HUES48 (cell line): ENCODE measurements at regions not wholly inside any gene's neighbourhood (a gene's known extent, or its start where the extent isn't known, plus 50 kb on each side); places are given as distances from the start of the nearest gene placed in this dataset.

ENCODE experiments used
- H3K27ac ChIP-seq: one replicate; pipeline ENCODE4 v1.7.0; 2013; ENCODE audit warnings: low read depth, low read length, inconsistent platforms
- H3K27me3 ChIP-seq: 2 replicates; pipeline ENCODE4 v1.6.1; 2013; ENCODE audit warnings: mild to moderate bottlenecking, low read length; ENCODE audit not compliant: control insufficient read depth, insufficient read depth
- H3K36me3 ChIP-seq: 2 replicates; pipeline ENCODE4 v1.6.1; 2013; ENCODE audit warnings: low read length; ENCODE audit not compliant: control insufficient read depth, insufficient read depth
- H3K4me1 ChIP-seq: 2 replicates; pipeline ENCODE4 v1.6.1; 2013; ENCODE audit warnings: mild to moderate bottlenecking, low read length; ENCODE audit not compliant: control insufficient read depth, insufficient read depth
- H3K4me3 ChIP-seq: 2 replicates; pipeline ENCODE4 v1.5.1; 2013; ENCODE audit warnings: mild to moderate bottlenecking, low read depth, low read length
- H3K9ac ChIP-seq: 2 replicates; pipeline ENCODE4 v1.6.1; 2013; ENCODE audit warnings: mild to moderate bottlenecking, low read depth, low read length, moderate library complexity
- H3K9me3 ChIP-seq: 2 replicates; pipeline ENCODE4 v1.6.1; 2013; ENCODE audit warnings: low read length; ENCODE audit not compliant: control insufficient read depth, insufficient read depth

DNA sequence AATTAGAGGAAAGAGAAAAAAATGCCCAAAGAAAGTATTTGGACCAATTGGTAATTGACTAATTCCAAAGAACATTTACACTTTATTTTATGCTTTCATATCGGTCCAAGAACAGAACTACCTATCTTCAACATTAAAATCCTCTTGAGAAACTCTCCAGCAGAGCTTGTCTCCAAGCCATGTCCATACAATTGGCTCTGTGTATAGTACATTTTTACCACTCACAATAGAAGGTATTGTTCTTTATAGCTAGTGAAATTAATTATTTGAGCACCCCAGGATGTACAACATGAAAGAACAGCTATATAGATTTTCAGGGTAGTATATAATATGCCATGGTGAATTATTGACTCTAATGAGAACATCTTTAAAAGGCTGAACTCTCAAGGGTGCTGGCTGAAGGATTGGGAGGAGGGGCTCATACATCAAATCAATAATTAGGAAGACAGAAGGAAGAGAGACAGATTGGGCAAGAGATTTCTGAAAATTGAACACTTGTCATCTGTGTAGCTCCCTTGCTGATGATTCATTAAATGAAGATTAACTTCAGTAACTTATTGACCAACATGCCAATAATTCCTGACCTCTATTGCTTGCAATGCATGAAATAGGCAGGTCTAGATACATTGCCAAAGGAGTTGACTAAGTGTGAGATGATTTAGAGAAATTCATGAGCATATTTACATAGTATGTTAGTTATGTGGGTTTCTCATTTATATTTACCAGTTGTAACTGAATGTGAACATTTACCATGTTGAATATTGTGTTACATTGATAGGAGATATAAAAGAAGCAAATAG is 249.7 kb downstream of the MTERF1 start:
- H3K9ac ChIP-seq, result no peak overlapping the region
- H3K4me1 ChIP-seq, result no peaks in the 10 kb centered on the region
- no peaks in the 10 kb centered on the region for H3K9me3 ChIP-seq
- no peak overlapping the region for H3K4me3 ChIP-seq
- no peaks in the 10 kb centered on the region for H3K27me3 ChIP-seq
- no peaks in the 10 kb centered on the region for H3K36me3 ChIP-seq
- no peak overlapping the region for H3K27ac ChIP-seq

DNA sequence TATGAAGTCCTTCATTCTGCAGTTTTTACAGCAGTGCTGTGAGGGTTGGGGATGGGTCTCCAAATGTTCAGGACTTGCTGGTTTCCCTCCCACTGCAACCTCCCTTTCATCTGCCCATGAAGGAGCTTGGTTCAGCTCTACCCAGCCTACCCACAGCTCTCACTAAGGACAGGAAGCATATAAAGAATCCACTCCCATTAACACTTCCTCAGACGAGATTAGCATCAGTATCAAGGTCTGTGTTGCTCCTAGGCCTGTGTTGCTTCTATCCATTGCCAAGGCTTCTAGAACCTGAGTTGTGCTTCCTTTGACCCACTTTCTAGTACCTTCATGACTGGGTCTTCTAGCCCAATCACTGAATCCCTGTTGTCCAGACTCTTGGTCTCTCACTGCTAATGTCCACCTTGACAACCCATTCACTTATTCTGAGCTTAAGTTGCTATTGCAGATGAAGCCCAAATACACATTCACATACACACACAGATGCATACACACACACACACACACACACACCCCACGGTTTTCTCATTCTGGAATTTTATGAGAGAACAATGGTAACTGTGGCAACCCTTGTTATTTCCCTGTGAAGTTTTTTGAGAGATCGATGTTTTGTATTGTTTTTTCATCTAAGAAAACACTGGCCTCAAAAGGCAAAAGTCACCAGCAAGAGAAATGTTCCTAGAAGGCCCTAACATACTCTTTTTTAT is 248.1 kb downstream of the MTERF1 start:
- Histone ChIP-seq H3K4me1 (no peaks in the 10 kb centered on the region), H3K36me3 (no peaks in the 10 kb centered on the region), H3K27me3 (no peaks in the 10 kb centered on the region), H3K9ac (no peak overlapping the region), H3K4me3 (no peak overlapping the region), H3K27ac (no peak overlapping the region), H3K9me3 (no peaks in the 10 kb centered on the region)

DNA sequence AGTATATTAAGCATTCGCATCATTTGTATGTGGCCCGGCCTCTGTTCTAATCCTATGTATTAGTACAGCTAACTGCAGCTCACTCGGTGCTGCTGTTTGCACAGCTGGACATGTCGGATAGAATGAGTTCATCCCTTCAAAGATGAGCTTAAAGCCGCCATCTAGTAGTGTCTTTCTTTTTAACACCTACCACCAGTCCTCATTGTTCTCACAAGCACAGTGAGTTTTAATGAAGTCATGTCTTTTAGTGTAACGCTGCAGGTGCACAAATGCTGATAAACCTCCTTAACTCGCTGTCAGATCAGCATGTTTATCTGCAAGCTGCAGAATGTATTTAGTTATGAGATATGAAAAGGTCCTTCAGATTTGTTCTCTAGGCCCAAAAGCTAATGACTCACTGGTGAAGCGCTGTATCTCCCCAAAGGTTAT is 247.5 kb downstream of the MTERF1 start:
- no peaks in the 10 kb centered on the region for H3K27me3 ChIP-seq

DNA sequence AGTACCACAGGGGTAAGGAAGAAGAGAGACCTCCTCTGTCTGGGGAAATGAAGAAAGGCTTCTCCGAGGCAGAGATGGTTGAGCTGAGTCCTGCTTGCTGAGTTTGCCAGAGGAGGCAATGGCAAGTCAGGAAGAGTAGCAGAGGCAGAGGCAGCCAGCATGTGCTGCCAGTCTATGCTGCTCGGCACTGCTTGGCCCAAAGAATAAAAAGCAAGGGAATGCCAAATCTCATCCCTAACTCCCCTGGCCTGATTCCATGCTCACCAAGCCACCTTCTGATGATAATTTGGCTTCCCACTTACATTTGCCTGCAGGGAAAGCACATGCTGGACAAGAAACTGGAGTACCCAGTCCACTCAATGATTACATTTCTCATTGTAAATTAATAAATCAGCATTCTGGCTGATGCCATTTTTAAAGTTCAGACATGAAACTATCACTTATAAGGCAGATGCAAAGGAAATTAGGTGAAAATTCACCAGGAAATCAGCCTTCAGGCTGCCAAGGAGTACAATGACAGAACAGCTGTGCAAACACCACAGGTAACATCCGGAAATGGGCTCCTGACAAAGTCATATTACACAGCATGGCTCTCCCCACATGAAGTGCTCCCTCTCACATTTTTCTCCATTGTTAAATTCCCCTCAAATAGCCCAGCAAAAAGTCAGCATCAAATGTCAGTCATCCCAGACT is 245.9 kb downstream of the MTERF1 start:
- no peaks in the 10 kb centered on the region for H3K36me3 ChIP-seq
- no peaks in the 10 kb centered on the region for H3K27me3 ChIP-seq
- H3K27ac ChIP-seq, result no peak overlapping the region
- no peak overlapping the region for H3K9ac ChIP-seq
- H3K4me1 ChIP-seq, result no peaks in the 10 kb centered on the region
- no peak overlapping the region for H3K4me3 ChIP-seq
- H3K9me3 ChIP-seq, result no peaks in the 10 kb centered on the region

More for the DNA sequence above, 247.5 kb downstream of the MTERF1 start:
- H3K4me1 ChIP-seq, result no peaks in the 10 kb centered on the region
- H3K9me3 ChIP-seq, result no peaks in the 10 kb centered on the region
- no peaks in the 10 kb centered on the region for H3K36me3 ChIP-seq
- no peak overlapping the region for H3K4me3 ChIP-seq
- H3K9ac ChIP-seq, result no peak overlapping the region
- H3K27ac ChIP-seq, result no peak overlapping the region

DNA sequence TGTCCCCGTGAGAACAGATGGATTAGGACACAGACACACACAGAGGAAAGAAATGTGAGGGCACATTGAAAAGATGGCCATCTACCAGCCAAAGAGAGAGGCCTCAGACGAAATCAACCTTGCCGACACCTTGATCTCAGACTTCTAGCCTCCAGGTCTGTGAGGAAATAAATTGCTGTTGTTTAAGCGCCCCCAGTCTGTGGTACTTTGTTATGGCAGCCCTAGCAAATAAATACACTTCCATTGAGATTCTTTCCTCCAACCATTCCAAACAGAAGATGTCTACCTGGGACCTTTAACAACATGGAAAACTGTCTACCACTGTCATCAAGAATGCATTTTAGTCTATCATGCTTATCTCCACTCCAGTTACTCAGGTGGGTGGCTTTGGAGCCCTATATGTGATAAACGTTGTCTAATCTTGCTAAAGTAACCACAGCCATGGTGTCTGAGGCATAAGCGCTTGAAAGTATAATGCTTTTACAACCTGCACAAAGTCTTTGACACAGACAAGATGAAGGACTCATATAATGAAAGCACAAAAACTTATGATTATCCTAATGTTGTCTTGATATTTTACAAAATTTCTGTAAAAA is 244.3 kb downstream of the MTERF1 start:
- H3K4me3 ChIP-seq, result no peak overlapping the region
- H3K36me3 ChIP-seq, result no peaks in the 10 kb centered on the region
- H3K27ac ChIP-seq, result no peak overlapping the region
- no peak overlapping the region for H3K9ac ChIP-seq
- no peaks in the 10 kb centered on the region for H3K27me3 ChIP-seq
- no peaks in the 10 kb centered on the region for H3K4me1 ChIP-seq
- H3K9me3 ChIP-seq, result no peaks in the 10 kb centered on the region

DNA sequence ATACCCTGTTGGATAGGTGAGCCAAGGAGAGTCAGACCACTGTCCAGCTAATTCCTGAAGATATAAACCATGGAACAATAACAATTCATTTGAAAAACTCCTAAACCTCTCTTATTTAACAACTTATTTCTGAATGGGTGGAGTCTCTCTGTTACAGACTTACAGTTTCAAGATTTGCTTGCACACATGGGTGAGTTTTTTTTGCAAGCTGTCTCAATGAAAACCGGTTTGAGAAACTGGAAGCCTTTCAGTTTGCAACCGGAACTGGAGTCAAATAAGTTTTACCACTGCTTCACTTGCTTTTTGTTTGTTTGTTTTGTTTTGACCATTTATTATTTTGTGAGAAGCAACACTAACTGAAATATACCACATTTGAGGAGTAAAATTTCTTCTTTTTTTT is 243.8 kb downstream of the MTERF1 start:
- Histone ChIP-seq H3K4me1 (no peaks in the 10 kb centered on the region), H3K9me3 (no peaks in the 10 kb centered on the region), H3K36me3 (no peaks in the 10 kb centered on the region), H3K27me3 (no peaks in the 10 kb centered on the region), H3K9ac (no peak overlapping the region), H3K4me3 (no peak overlapping the region), H3K27ac (no peak overlapping the region)

DNA sequence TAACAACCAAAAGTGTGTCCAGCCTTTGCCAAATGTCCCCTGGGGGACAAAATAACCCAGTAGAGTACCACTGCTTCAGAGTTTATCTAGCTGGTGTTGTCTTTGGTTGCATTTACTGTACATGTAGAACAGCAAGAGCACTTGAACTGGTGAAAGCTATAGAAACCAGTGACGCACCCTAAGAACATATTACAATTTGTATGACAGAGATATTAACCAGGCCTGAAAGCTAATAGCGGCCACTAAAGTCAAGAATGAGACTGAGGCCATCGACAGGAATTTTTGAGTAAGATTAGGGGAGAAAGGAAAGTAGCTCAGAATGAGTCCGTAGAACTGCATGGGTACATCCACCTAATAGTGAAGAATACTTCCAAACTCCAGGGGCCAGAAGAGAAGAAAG is 236.2 kb downstream of the MTERF1 start:
- no peaks in the 10 kb centered on the region for H3K36me3 ChIP-seq
- H3K27ac ChIP-seq, result no peak overlapping the region
- no peak overlapping the region for H3K4me3 ChIP-seq
- H3K9ac ChIP-seq, result no peak overlapping the region
- H3K27me3 ChIP-seq, result no peaks in the 10 kb centered on the region
- H3K4me1 ChIP-seq, result no peaks in the 10 kb centered on the region
- H3K9me3 ChIP-seq, result no peaks in the 10 kb centered on the region

DNA sequence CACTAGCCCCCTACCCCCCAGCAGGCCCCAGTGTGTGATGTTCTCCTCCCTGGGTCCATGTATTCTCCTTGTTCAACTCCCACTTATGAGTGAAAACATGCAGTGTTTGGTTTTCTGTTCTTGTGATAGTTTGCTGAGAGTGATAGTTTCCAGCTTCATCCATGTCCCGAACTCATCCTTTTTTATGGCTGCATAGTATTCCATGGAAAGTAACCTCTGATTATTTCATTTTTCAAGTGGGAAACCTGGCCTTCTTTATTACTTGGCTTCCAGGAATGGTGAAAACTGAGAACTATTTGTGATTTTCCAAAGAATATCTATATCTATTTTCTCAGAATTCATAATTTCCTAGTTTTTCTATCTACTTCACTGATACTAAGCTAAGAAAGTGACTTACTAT is 235.0 kb downstream of the MTERF1 start:
- Histone ChIP-seq H3K4me1 (no peaks in the 10 kb centered on the region), H3K4me3 (no peak overlapping the region), H3K9ac (no peak overlapping the region), H3K27me3 (no peaks in the 10 kb centered on the region), H3K27ac (no peak overlapping the region), H3K9me3 (no peaks in the 10 kb centered on the region), H3K36me3 (no peaks in the 10 kb centered on the region)

DNA sequence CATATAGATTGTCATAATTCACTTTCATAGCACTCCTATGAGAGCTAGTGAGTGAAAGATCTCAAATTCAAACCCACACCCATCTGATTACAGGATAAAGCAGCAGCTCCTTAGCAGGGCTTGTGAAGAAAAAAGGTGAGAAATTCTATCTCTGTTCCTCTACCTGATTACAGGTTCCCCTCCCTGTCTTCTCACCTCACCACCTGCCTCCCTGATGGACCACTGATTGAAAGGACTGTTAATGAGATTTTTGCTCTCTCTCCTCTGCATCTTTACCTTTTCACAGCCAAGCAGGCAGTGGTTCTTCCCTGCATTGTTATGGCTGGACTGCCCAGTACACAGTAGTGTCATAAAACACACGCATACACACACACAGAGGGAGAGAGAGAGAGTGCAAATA is 228.5 kb downstream of the MTERF1 start:
- Histone ChIP-seq H3K4me3 (no peak overlapping the region), H3K36me3 (no peaks in the 10 kb centered on the region), H3K4me1 (no peaks in the 10 kb centered on the region), H3K9ac (no peak overlapping the region), H3K27ac (no peak overlapping the region), H3K27me3 (no peaks in the 10 kb centered on the region), H3K9me3 (no peaks in the 10 kb centered on the region)

DNA sequence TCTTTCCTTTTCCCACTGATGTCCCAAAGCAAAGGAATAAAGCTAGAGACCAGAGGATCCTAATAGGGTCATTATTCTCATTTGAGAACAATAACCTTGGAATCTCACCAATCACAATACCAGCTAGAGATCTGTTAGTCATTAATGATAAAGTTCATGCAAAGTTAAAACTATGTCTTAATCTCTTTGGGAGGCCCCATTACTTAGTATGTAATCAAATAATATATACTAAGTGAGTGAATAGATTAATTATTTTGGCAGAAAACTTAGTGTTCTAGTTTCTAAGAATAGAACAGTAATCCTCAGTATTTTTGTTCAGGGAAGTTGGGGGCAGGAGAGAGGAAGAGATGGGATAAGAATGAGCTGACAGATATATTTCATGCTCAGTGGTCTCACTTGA is 227.2 kb downstream of the MTERF1 start:
- Histone ChIP-seq H3K9me3 (no peaks in the 10 kb centered on the region), H3K27me3 (no peaks in the 10 kb centered on the region), H3K36me3 (no peaks in the 10 kb centered on the region), H3K4me3 (no peak overlapping the region), H3K9ac (no peak overlapping the region), H3K27ac (no peak overlapping the region), H3K4me1 (no peaks in the 10 kb centered on the region)

DNA sequence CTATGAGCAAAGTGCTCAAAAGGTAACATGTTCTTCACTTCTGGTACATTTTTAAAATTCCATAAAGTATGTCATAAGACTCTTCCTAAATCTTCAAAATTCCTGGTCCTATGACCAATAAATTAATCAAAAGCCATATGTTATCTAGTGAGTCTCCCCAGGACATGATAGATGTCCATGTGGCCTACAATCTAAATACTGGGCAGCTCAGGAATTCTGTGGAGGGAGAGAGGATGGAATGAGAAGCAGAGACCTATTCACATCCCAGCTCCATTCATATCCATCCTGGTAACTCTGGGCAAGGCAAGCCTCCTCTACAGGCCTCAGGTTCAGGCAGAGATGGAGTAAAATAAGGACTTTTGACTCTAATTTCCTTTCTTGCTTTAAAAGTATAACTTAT is 224.8 kb downstream of the MTERF1 start:
- Histone ChIP-seq H3K9me3 (no peaks in the 10 kb centered on the region), H3K9ac (no peak overlapping the region), H3K4me1 (no peaks in the 10 kb centered on the region), H3K4me3 (no peak overlapping the region), H3K27ac (no peak overlapping the region), H3K36me3 (no peaks in the 10 kb centered on the region), H3K27me3 (no peaks in the 10 kb centered on the region)
